ENCODE measurements at regions not wholly inside any gene's neighbourhood (a gene's known extent, or its start where the extent isn't known, plus 50 kb on each side); places are given as distances from the start of the nearest gene placed in this dataset.

DNA sequence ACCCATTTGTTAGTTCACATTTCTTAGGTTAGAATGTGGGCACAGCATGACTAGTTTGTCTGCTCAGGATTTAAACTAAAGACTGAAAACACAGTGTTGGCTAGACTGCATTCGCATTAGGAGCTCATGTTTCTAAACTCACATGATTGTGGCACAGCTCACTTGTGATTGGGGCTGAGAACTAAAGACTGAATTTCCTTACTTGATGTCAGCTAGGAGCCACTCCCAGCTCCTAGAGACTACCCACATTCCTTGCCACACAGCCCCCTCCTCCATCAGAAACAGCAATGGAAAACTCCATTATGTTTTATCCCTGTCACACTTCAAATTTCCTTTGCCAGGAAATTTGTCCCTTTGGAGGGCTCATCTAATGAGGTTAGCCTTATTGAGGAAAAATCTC is 170.2 kb upstream of the NUDT6 start:
- no peak overlapping the region for H3K4me3 ChIP-seq
- ChIA-PET CTCF (interaction anchor here (1.5 to 1.7 kb wide), 3 partner anchors 10 to 680 kb away, joined by 4 to 6 read pairs (median 4); no protein-coding TSS in a partner anchor), RAD21 (ENCODE audit: unreplicated experiment) (no interaction called here), SMC1A (ENCODE audit: uncharacterized antibody, unreplicated experiment) (interaction anchor here (0.8 to 1.5 kb wide), 2 partner anchors 10 to 13 kb away, joined by 3 to 11 read pairs; no protein-coding TSS in a partner anchor), POLR2A (no interaction called here)
- H2AFZ ChIP-seq (ENCODE audit: control insufficient read depth, low read depth, low read length), result no peak overlapping the region
- H3K9me3 ChIP-seq (replicated peaks; ENCODE audit: control insufficient read depth, insufficient read depth, low read length), result no peaks in the 10 kb centered on the region
- no peak overlapping the region for H3K9ac ChIP-seq (ENCODE audit: control insufficient read depth, insufficient read depth, low read length)
- H3K4me1 ChIP-seq (ENCODE audit: control insufficient read depth, insufficient read depth, low read length), result no peaks in the 10 kb centered on the region
- H3K27me3 ChIP-seq (replicated peaks in 1 of 2; ENCODE audit: control insufficient read depth in 2 of 2, insufficient read depth in 2 of 2, low read length in 1 of 2), result no peaks in the 10 kb centered on the region
- H3K4me2 ChIP-seq (ENCODE audit: control insufficient read depth, insufficient read depth), result no peak overlapping the region
- ATAC-seq, result no peak
- no peaks in the 10 kb centered on the region for H3K79me2 ChIP-seq (ENCODE audit: control insufficient read depth, insufficient read depth, low read length)
- intact Hi-C loops (cut with micrococcal nuclease; ENCODE audit: unreplicated experiment) (no loop called here), in situ Hi-C loops (cut with MboI) (loop anchor here (10.0 kb wide), 1 partner anchor 572 kb away; no protein-coding TSS in a partner anchor)
- BruUV-seq (replicated peaks), result no TSS peak
- 100% methylated on average over 1 of the region's 1 CpG for WGBS (ENCODE audit: insufficient coverage, insufficient replicate concordance, low lambda C conversion rate, missing lambda C conversion rate)
- no peaks in the 10 kb centered on the region for H4K20me1 ChIP-seq (ENCODE audit: control insufficient read depth, insufficient read depth)
- DNase-seq (ENCODE audit: low read depth, low spot score), result no peak
- peaks cover 0 to 3% of the 10 kb centered on the region in 2 experiments; a peak in 2 of 4 replicates for H3K36me3 ChIP-seq (ENCODE audit: control insufficient read depth in 2 of 2, insufficient read depth in 2 of 2, low read length in 1 of 2)
- no peak for FAIRE-seq
- H3K27ac ChIP-seq (ENCODE audit: control insufficient read depth, insufficient read depth), result no peak overlapping the region
- no peak for TF ChIP-seq NFXL1 (IDR thresholded peaks at IDR 0.05; ENCODE audit: borderline replicate concordance)
- TF ChIP-seq RBBP5 (conservative IDR thresholded peaks at IDR 0.05), result no peak
- TF ChIP-seq SIX5 (IDR thresholded peaks at IDR 0.05; ENCODE audit: low read depth, low read length, severe bottlenecking), result no peak
- no peak for TF ChIP-seq MEF2A (IDR thresholded peaks at IDR 0.05; ENCODE audit: insufficient read depth, low read depth, low read length)
- no peak for TF ChIP-seq GABPA (IDR thresholded peaks at IDR 0.05; ENCODE audit: low read depth)
- TF ChIP-seq BCL11A (IDR thresholded peaks at IDR 0.05; ENCODE audit: low read depth, low read length), result no peak
- TF ChIP-seq, protein P1, sequence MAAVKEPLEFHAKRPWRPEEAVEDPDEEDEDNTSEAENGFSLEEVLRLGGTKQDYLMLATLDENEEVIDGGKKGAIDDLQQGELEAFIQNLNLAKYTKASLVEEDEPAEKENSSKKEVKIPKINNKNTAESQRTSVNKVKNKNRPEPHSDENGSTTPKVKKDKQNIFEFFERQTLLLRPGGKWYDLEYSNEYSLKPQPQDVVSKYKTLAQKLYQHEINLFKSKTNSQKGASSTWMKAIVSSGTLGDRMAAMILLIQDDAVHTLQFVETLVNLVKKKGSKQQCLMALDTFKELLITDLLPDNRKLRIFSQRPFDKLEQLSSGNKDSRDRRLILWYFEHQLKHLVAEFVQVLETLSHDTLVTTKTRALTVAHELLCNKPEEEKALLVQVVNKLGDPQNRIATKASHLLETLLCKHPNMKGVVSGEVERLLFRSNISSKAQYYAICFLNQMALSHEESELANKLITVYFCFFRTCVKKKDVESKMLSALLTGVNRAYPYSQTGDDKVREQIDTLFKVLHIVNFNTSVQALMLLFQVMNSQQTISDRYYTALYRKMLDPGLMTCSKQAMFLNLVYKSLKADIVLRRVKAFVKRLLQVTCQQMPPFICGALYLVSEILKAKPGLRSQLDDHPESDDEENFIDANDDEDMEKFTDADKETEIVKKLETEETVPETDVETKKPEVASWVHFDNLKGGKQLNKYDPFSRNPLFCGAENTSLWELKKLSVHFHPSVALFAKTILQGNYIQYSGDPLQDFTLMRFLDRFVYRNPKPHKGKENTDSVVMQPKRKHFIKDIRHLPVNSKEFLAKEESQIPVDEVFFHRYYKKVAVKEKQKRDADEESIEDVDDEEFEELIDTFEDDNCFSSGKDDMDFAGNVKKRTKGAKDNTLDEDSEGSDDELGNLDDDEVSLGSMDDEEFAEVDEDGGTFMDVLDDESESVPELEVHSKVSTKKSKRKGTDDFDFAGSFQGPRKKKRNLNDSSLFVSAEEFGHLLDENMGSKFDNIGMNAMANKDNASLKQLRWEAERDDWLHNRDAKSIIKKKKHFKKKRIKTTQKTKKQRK (IDR thresholded peaks at IDR 0.05; ENCODE audit: low read depth, low read length), result no peak
- TF ChIP-seq IKZF1 (conservative IDR thresholded peaks at IDR 0.05), result no peak
- TF ChIP-seq RCOR1 (conservative IDR thresholded peaks at IDR 0.05; ENCODE audit: low read depth, low read length), result no peak
- TF ChIP-seq YBX1 (IDR thresholded peaks at IDR 0.05), result no peak
- no peak for TF ChIP-seq POU2F2 (IDR thresholded peaks at IDR 0.05; ENCODE audit: borderline replicate concordance, low read depth, low read length)
- no peak for TF ChIP-seq CBX5 (IDR thresholded peaks at IDR 0.05; ENCODE audit: low read depth)
- no peak for TF ChIP-seq SIN3A (IDR thresholded peaks at IDR 0.05; ENCODE audit: low read depth, low read length)
- TF ChIP-seq SUZ12 (IDR thresholded peaks at IDR 0.05; ENCODE audit: unreplicated experiment), result no peak
- no peak for TF ChIP-seq PAX5 (IDR thresholded peaks at IDR 0.05; ENCODE audit: borderline replicate concordance, low read depth, low read length)
- TF ChIP-seq NRF1 (conservative IDR thresholded peaks at IDR 0.05; ENCODE audit: low read depth, low read length), result no peak
